Colon (tissue), 2 donors: ENCODE measurements at regions not wholly inside any gene's neighbourhood (a gene's known extent, or its start where the extent isn't known, plus 50 kb on each side); places are given as distances from the start of the nearest gene placed in this dataset.

Experiments
- FAIRE-seq: peaks from 2 replicates; lab custom pipeline; 2012; peaks lifted over from hg19 to GRCh38; lab: Jason Lieb, UNC
- donor health status: control.
- donor health status: control.

GRCh38 chr4:20598626-20599025, 101.6 kb upstream of the PACRGL start:
- no peak for FAIRE-seq

GRCh38 chr4:20603671-20604313, 96.5 kb upstream of the PACRGL start:
- FAIRE-seq: no peak

- no peak for FAIRE-seq
Observed at GRCh38 chr4:20612313-20612712, 87.9 kb upstream of the PACRGL start.

- no peak for FAIRE-seq
Observed at GRCh38 chr4:20614816-20615215, 85.4 kb upstream of the PACRGL start.

- no peak for FAIRE-seq
Observed at GRCh38 chr4:20615486-20616260, 84.6 kb upstream of the PACRGL start.

- FAIRE-seq: no peak
Observed at GRCh38 chr4:20616313-20616712, 83.9 kb upstream of the PACRGL start.

- no peak for FAIRE-seq
Observed at GRCh38 chr4:20616848-20617247, 83.4 kb upstream of the PACRGL start.

GRCh38 chr4:20617678-20618396, 82.4 kb upstream of the PACRGL start:
- FAIRE-seq: no peak

- no peak for FAIRE-seq
Observed at GRCh38 chr4:20618731-20619130, 81.5 kb upstream of the PACRGL start.

GRCh38 chr4:20621476-20621875, 78.8 kb upstream of the PACRGL start:
- no peak for FAIRE-seq

- FAIRE-seq: no peak
Observed at GRCh38 chr4:20622701-20623100, 77.6 kb upstream of the PACRGL start.

- no peak for FAIRE-seq
Observed at GRCh38 chr4:20623939-20624338, 76.3 kb upstream of the PACRGL start.

GRCh38 chr4:20624793-20625374, 75.4 kb upstream of the PACRGL start:
- FAIRE-seq: no peak

GRCh38 chr4:20625426-20625825, 74.8 kb upstream of the PACRGL start:
- no peak for FAIRE-seq

- no peak for FAIRE-seq
Observed at GRCh38 chr4:20626326-20627005, 73.8 kb upstream of the PACRGL start.

- FAIRE-seq: no peak
Observed at GRCh38 chr4:20627866-20628265, 72.4 kb upstream of the PACRGL start.

GRCh38 chr4:20629186-20630106, 70.8 kb upstream of the PACRGL start:
- FAIRE-seq: no peak

GRCh38 chr4:20638825-20639224, 61.4 kb upstream of the PACRGL start:
- no peak for FAIRE-seq

GRCh38 chr4:20639346-20639745, 60.9 kb upstream of the PACRGL start:
- no peak for FAIRE-seq

- no peak for FAIRE-seq
Observed at GRCh38 chr4:20640989-20641388, 59.3 kb upstream of the PACRGL start.

- no peak for FAIRE-seq
Observed at GRCh38 chr4:20641976-20642375, 58.3 kb upstream of the PACRGL start.
